ENCODE measurements at regions not wholly inside any gene's neighbourhood (a gene's known extent, or its start where the extent isn't known, plus 50 kb on each side); places are given as distances from the start of the nearest gene placed in this dataset.
"Not testable (repeated sequence)": the region's sequence is repeated elsewhere in the genome, so short reads cannot be mapped to it uniquely, and the experiment has no call there.

DNA sequence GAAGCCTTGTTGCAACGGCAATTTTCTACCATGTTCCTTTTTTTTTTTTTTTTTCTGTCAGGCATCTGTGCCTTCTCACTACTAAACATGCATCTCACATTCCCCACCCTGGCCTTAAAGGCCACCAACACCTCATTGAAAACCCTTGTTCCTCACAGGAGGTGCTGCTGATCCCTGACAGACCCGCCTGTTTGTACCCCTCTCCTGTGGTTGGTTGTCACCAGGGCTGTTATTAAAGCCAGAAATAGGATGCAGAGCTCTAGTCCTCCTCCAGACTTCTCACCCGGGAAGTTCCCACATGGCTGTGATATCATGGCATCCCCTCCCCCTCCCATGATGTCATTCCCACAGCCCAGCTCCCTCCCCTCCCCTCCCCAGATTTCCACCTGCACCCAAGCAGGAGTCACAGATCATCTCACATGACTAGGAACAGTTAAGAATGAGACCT, 302.8 kb upstream of the NCAM1 start:
- no peak for DNase-seq

DNA sequence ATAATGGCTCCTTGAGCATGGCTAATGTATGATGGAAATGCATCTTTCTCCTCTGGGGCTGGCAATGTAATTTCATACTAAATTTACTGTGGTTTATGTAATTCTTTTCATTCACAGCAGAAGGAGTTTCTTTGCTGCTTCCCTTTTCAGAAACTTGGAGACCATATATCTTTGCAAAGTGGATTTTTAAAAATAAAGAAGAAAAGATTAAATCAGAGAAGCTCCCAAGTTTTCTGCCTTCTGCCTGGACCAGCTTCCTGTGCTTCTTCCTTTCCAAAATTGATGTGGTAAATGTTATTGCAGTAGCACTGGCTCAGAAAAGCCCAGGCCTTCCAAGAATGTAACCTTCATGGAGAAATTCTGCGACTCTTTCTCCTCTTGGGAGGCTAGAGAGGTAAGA, 300.1 kb upstream of the NCAM1 start:
- DNase-seq, result no peak

DNA sequence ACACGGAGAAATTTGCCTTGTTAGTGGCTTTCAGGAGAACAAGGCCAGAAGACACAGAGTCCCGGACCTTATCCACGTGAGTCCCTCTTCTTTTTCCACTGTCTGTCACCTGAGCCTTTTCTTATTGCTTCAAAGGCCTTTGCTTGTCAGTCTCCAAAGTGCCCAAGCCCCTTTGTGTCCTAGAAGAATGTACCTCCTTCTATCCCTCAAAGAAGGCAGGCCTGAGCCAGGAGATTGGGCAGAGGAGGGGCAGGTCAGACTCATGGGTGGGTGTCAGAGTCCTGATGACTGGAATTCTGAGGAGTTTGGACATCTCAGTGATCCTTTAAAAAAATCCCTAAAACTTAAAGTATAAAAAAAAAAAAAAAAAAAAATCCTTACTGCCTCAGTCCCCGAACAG, 299.6 kb upstream of the NCAM1 start:
- no peak for DNase-seq

DNA sequence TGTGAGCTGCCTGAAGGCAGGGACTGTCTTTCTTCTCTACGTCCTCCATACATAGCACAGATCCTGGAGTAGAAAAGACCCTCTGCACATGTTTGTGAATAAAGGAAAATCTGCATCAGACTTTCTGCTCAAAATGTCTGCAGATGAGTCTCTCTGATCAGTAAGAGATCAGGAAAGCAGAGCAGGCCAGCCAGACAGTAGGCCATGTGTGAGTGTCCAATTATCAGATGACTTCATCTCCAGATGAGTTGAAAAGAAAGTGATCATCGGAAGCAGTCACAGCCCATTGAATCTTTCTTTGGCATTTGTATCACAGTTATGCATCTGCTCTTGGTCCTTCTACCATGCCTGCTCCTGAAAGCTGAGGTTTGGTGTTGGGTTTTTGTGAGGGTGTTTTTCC, 298.7 kb upstream of the NCAM1 start:
- peak; percentile 10 for DNase-seq

DNA sequence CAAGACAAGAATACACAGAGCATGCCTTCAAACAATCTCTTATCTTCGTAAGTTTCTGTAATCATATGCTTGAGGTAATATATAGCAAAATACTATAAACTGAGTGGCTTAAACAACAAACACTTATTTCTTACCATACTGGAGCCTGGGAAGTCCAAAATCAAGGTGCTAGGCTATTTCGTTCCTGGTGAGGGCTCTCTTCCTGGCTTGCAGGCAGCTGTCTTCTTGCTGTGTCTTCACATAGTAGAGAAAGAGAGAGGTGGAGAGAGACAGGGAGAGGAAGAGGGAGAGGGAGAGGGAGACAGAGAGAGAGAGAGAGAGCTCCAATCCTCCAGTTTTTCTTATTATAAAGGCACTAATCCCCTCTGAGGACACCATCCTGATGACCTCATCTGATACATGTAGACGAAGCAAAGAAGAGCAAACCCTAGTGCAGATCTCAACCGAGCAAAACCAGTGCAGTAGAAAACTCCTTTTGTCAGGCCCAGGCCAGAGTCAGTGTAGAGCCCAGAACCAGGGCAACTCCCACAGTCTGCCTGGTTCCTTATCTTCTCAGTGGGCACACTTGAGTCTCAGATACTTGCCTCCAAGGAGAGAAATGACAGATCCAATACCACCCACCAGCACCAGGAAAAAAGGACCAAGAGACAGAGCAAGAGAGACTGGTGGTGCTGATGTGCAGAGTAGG, 297.1 kb upstream of the NCAM1 start:
- no peak for DNase-seq

DNA sequence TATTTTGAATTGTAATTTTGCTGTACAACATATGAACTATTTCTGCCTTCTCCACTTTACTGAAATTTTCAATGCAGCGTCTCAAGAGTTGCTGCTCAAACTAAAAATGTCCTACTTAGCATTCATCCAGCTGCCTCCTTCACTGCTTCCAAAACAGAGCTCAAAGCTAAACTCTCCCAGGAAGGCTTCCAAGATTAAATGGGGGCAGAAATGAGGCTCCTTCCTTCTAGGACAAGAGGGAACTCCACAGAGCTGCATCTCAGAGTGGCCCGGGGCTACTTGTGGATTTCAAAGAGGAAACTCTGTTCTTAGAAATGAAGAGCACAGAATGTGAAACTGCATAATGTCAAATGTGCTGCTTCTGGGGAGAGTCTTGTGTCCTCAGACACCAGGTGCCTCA, 295.9 kb upstream of the NCAM1 start:
- no peak for DNase-seq

DNA sequence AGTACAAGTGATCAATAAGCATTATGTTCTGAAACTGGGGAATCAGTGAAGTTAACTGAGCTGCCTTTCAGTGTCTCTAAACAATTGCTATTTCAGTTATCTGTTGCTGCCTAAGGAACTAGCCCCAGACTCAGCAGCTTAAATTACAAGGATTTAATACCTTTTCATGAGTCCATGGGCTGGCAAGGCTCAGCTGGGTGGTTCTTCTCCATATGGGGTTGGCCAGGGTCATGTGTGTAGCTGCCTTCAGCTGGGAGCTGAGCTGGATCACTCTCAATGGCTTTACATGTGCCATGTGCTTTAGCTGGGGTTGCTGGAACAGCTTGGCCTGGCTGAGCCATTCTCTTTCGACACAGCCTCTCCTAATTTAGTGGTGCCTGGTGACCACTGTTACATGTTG, 295.0 kb upstream of the NCAM1 start:
- no peak for DNase-seq

DNA sequence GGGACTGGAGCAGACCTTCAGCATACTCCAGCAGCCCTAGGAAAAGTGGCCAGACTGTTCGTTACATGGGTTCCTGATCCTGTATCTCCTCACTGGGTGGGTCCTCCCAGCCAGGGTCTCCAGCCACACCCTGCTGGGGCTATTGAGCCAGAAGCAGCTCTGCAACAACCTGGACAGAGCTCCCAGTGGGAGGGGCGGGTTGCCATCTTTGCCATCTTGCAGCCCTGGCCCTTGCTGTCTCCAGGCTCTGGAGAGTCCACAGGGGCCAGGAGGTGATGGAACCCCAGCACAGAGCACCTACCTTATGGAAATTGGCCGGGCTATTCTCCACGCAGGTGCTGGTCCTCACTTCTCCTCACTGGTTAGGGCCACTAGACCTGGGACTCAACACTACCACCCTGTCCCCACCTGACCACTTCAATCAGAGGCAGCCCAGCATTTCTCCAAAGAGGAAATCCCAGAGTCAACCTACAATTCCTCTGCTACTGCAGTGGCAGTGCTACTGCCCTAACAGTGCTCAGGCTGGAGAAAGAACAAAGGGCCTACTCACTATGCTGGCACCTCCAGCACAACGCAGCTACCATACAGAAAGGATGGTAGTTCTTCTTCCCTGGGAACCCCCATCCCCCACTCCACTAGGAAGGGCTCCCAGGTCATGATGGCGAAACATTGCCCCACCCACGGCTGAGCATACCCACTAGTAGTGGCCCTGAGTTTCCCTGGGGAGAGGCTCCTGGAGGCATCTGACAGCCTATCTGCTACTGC, 290.2 kb upstream of the NCAM1 start:
- DNase-seq, result no peak

DNA sequence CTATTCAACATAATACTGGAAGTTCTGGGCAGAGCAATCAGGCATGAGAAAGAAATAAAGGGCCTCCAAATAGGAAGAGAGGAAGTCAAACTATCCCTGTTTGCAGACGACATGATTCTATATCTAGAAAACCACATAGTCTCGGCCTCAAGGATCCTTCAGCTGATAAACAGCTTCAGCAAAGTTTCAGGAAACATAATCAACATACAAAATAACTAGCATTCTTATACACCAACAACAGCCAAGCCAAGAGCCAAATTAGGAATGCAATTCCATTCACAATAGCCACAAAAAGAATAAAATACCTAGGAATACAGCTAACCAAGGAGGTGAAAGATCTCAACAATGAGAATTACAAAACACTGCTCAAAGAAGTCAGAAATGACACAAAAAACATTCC, 287.8 kb upstream of the NCAM1 start:
- not testable (repeated sequence) for DNase-seq

DNA sequence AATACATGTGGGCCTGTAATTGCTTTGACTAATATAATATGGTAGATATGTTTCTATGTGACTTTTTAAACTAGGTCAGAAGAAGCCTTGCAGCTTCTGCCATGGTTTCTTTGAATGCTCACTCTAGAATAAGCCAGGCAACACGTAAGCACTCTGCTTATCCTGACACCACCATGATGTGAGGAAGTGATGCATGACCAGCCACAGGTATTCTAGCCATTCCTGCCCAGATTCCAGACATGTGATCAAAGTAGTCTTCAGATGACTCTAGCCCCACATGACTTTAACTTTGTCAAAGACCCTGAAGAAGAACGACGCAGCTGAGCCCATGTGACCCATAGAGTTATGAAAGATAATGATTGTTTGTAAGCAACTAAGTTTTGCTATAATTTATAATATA, 276.1 kb upstream of the NCAM1 start:
- no peak for DNase-seq

DNA sequence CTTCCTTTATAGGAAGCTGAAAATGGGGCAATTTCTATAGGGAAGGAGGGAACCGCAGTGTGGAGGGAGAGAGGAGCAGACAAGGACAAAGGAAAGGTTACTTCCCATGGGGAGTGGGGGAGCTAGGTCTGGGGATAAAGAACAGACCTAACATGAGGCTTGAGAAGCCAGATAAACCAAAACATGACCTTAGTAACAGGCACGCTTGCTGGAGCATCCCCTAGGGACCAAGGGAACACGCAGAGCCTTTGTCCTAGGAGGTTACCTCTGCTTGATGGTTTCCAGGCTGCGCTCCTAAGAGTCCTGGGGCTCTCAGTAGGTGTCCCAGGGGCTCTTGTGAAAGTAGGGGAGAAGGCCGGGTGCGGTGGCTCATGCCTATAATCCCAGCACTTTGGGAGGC, 271.4 kb upstream of the NCAM1 start:
- no peak for DNase-seq

DNA sequence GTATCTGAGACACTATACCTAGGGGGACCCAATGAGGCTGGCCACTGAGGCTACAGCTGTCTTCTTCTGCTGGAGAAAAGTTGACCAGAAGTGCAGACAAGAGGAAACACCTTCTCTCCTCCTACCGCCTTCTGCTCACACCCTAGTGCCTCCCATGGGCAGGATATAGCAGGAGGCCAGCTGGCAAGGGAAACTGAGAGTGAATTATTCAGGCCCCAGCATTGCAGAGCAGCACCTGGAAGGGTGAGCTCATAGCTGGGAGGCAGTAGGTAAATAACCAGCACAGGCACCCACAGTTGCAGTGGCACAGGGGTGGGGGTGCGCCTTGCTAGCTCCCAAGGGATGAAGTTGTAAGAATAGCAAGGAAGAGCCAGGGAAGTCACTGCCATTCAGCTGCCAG, 267.4 kb upstream of the NCAM1 start:
- no peak for DNase-seq

DNA sequence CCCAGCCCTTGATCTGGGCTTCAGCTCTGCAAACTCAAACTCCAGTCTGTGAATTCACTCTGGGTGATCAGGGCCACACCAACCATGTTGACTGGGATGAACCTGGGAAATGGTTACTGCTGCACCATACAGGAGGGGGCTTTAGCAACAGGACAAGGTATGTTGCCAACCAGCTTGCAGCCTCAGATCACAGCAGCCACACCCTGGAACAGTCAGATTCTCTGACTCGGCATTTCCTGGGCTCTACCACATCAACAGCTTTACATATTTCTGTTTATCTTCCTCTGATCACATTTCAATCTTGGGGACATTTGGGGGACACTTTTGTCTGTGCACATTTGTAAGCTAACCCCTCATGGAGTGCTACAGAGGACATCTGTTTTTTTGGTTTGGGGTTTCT, 267.0 kb upstream of the NCAM1 start:
- DNase-seq, result no peak

DNA sequence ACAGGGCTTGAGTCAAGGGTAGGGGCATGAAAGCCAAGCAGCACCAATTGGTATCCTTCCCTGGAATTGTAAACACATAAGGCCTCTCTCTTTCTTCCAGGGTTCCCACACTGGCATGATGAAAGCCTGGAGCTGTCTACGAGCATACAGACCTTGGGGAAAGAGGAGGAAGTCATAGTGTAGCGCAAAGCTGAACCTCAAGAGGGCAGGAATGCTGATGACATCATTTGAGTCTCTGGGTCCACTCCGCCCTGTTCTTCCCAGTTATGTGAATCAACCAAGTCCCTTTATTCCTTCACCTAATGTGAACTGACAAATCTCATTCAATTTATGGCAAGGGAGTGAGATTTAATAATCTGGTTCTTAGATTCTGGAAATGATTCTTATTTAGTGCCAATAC, 266.4 kb upstream of the NCAM1 start:
- DNase-seq, result no peak

DNA sequence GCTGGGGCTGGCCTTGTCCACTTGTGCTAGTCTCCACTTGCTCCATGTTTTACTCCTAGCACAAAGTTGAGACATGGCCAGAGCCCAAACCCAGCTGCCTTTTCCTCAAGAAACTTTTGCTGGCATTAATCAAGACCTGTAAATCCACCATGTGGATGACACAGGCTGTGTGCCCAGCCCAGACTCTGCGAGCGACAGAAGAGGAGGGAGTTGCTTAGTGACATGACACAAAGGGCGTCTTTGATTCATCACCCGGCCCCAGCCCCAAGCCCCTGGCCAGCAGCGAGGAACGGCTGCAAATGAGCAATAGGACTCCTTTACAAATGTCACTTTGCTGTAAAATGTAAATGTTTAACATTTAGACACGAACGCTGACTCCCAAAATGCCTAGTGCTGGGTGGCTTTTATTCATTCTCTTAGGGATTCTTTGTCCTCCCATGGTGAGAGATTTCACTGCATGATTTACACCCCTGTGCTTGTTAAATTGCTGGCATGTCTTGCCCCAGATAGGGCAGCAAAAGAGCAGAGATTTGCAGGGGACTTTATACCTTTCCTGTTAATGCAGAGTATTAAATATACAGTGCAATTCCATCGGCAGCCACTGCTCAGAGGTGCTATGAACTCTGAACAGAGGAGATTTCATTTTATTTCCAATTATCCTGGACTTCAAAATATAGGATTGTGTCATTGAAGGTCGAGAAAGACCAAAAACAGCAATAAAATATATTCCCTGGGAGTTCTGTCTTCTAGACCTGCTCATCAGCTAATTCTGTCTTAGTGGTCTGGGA, 263.6 kb upstream of the NCAM1 start:
- DNase-seq, result no peak

DNA sequence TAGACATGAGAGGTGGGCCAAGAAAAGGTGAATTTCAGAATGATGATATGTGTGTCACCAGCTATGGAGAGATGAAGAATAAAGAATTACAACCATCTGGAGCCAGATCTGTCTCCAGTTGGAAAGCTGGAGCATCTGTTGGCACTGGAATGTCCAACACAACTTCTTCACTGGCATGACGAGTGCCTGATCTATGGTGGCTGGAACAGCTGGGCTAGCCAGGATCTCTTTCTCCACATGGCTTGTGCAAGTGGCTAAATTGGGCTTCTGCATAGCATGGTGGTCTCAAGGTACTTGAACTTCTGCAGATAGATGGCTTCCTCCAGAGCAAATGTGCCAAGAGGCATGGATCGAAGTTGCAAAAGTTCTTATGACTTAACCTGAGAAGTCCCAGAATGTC, 256.1 kb upstream of the NCAM1 start:
- DNase-seq, result no peak

DNA sequence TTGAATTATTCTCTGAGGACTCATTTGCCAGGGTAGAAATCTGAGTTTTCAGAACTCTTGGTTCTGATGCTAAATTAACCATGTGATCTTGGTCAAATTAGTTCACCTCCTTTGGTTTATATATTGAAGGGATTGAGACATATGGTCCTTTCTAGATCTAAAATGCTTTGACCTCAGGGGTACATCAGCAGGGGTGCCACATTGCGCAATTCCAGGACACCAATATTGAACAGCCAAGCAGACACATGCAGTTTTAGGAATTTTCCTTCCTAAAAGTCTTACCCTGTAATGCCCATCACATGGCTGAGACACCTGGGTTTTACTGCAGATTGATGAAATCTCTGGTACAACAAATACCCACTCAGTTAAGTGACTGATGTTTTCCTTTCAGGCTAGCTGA, 254.4 kb upstream of the NCAM1 start:
- DNase-seq, result no peak

DNA sequence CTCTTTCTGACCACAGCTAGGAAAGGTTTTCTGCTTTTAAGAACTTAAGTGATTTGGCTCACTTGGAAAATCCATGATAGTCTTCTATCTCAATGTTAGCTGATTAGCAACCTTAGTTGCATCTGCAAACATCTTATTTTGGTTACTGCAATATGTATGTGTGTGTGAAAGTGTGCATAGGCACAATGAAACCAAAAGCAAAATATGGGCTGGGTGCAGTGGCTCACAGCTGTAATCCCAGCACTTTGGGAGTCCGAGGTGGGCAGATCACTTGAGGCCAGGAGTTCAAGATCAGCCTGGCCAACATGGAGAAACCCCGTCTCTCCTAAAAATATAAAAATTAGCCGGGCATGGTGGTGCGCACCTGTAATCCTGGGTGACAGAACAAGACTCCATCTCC, 246.9 kb upstream of the NCAM1 start:
- not testable (repeated sequence) for DNase-seq

DNA sequence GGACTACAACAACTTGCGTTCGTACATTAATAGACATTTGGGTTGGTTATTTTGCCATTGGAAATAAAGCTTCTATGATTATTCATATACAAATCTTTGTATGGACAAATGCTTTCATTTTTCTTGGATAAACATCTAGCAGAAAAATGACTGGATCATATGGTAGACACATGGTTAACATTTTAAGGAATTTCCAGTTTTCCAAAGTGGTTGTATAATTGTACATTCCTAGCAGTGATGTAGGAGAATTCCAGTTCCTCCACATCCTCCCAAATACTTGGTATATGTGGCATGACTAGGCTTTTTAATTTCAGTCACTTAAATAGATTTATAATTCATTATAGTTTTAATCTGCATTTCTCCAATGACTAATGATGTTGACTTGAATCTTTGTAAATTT, 246.2 kb upstream of the NCAM1 start:
- DNase-seq, result peak; percentile 45

DNA sequence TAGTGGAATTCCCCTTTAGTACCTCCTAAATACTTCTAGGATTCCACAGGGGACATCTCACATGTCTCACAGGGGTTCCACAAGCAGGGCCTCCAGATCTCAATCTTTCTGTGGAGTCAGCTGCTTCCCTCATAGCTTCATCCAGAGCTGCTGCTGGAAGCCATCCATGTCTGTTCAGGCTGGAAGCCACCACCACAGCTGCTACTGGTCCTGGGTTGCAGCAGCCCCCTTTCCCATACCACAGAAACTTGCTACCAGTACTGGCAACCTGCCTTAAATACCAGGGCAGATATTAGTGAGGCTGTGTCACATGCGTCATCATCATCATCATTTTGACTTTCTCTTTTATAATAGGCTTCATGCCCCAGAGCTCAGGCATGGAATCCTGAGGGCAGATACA, 242.7 kb upstream of the NCAM1 start:
- DNase-seq, result peak; percentile 18

DNA sequence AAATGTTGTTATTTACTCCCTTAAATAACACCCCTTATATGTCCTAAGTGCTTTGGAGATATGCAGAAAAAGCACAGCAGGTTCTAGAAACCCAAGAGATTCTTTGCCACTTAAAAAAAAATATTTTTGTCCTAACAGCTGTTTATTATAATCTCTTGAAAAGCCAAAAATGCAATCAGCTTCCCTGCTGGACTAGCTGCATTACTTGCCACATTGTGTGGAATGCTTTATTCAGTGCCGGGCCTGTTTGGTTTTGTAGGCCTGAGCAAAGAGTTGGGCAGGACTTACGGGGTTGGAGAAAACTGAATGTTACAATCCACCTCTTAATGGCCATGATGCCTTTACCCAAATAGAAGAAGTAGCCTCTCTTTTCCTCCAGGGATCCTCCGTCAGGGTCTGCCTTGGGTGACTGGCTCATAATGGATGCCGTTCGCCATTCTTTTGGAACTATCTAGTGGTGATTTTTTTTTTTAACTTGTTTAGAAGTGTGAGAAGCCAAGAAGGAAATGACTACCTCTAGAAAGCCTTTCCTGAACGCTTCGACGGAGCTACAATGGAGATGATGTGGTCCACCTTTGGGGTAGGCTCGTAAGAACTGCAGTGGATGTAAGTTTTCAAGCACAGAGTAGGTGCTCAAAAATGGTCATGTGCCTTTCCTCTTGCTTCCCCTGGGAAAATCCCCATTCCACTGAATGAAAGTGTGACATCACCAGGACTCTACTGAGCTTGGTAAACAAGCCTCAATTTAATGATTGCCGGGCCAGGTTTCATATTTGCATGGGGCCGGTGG, 241.3 kb upstream of the NCAM1 start:
- DNase-seq, result no peak

DNA sequence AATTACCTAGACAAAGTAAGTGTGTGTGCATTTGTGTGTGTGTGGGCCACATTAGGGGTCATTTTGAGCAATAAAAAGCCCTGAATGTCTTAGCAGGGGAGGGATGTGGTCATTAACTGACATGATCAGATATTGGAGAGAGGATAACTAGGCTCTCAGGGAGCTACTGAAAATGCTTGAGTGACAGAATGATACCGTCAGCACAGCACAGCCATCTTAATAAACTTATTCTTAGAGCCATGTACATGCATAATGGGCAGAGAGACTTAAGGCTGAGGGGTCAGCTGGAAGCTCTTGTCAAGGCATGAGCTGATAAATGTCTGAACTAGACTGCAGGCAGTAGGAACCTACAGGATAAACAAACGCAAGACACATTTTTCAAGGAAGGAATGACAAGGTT, 239.1 kb upstream of the NCAM1 start:
- DNase-seq, result no peak

DNA sequence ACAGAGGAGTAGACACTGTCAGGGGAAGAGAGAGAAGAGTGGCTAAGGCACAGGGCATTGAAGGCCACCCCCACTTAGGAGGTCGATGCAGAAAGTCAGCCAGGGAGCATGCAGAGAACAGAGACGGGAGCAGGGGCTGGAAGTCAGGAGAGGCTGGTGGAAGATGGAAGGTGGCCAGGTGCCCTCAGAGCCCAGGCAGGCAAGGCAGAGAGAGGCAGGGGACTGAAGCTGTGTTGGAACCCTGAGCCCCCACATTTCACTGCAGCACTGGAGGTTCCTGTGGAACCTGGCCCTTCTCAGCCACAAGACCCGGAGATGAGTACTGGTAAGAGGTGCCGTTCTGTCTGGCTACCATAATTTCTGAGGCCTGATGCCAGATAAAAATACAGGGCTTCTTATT, 238.3 kb upstream of the NCAM1 start:
- DNase-seq, result no peak
